ENCODE measurements at regions not wholly inside any gene's neighbourhood (a gene's known extent, or its start where the extent isn't known, plus 50 kb on each side); places are given as distances from the start of the nearest gene placed in this dataset.

- ChIA-PET RAD21 (ENCODE audit: low non-redundant PET in 1 of 2, low total read pairs in 2 of 2, uncharacterized antibody in 2 of 2, unreplicated experiment in 2 of 2) (no interaction called here), POLR2A (no interaction called here), CTCF (no interaction called here)
- no TSS peak for BruUV-seq (replicated peaks)
- Histone ChIP-seq H3K9me2 (ENCODE audit: insufficient read depth) (no peaks in the 10 kb centered on the region), H3K4me3 (replicated peaks in 1 of 2; ENCODE audit: low read depth in 1 of 2, low read length in 2 of 2) (no peak overlapping the region), H3K9ac (ENCODE audit: low read length) (no peak overlapping the region), H3K36me3 (ENCODE audit: control insufficient read depth in 1 of 2, insufficient read depth in 2 of 2, low read length in 2 of 2) (no peaks in the 10 kb centered on the region), H3K27ac (ENCODE audit: low read depth, low read length) (no peak overlapping the region), H3K27me3 (ENCODE audit: insufficient read depth, low read length) (no peaks in the 10 kb centered on the region), H3K4me2 (ENCODE audit: low read length) (no peak overlapping the region), H3K4me1 (ENCODE audit: control insufficient read depth in 1 of 2, insufficient read depth in 2 of 2, low read length in 2 of 2) (no peaks in the 10 kb centered on the region), H4K20me1 (ENCODE audit: insufficient read depth) (no peaks in the 10 kb centered on the region), H2AFZ (ENCODE audit: low read depth, low read length, poor library complexity, severe bottlenecking) (no peak overlapping the region), H3K9me3 (ENCODE audit: control insufficient read depth in 1 of 2, insufficient read depth in 1 of 2, low read depth in 1 of 2, low read length in 2 of 2) (no peaks in the 10 kb centered on the region), H3K79me2 (ENCODE audit: insufficient read depth, low read length) (no peaks in the 10 kb centered on the region)
- no peak for ATAC-seq
- DNase-seq (ENCODE audit: low read depth, low spot score) = no peak
- TF ChIP-seq EZH2phosphoT487 (IDR thresholded peaks at IDR 0.05; ENCODE audit: borderline replicate concordance) (no peak), SP1 (IDR thresholded peaks at IDR 0.05; ENCODE audit: low read depth) (no peak), TCF7L2 (IDR thresholded peaks at IDR 0.05; ENCODE audit: borderline replicate concordance, extremely low read depth, insufficient read depth, insufficient read length) (no peak), POLR2AphosphoS5 (IDR thresholded peaks at IDR 0.05; ENCODE audit: low read depth, low read length) (no peak), ZFX (IDR thresholded peaks at IDR 0.05) (no peak), SIN3A (IDR thresholded peaks at IDR 0.05; ENCODE audit: low read depth) (no peak), POLR2A (IDR thresholded peaks at IDR 0.05; ENCODE audit: borderline replicate concordance, extremely low read depth, insufficient read depth, insufficient read length) (no peak), CTCF (IDR thresholded peaks at IDR 0.05 in 2 of 3, conservative IDR thresholded peaks at IDR 0.05 in 1 of 3; ENCODE audit: borderline replicate concordance in 1 of 3, insufficient read depth in 1 of 3, low read depth in 2 of 3, low read length in 2 of 3) (no peak), EZH2 (IDR thresholded peaks at IDR 0.05) (no peak), ELF1 (IDR thresholded peaks at IDR 0.05; ENCODE audit: borderline replicate concordance, low read depth) (no peak)
- intact Hi-C loops (cut with micrococcal nuclease) = no loop called here
Observed at GRCh38 chr13:84834201-84834600, 951.9 kb upstream of the SLITRK1 start.

All from HCT116 (cell line).